GM19240 (cell line): ENCODE measurements at regions not wholly inside any gene's neighbourhood (a gene's known extent, or its start where the extent isn't known, plus 50 kb on each side); places are given as distances from the start of the nearest gene placed in this dataset.
"Not testable (repeated sequence)": the region's sequence is repeated elsewhere in the genome, so short reads cannot be mapped to it uniquely, and the experiment has no call there.

Experiments used
- DNase-seq: peaks from one replicate; pipeline ENCODE4 v3.0.0; 2011; ENCODE audit warnings: low spot score; ENCODE audit not compliant: insufficient read length

DNA sequence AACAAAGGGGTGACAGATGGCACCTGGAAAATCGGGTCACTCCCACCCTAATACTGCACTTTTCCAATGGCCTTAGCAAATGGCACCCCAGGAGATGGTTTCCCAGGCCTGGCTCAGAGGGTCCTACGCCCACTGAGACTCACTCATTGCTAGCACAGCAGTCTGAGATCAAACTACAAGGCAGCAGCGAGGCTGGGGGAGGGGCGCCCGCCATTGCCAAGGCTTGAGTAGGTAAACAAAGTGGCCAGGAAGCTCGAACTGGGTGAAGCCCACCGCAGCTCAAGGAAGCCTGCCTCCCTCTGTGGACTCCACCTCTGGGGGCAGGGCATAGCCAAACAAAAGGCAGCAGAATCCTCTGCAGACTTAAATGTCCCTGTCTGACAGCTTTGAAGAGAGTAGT is 467.2 kb downstream of the EPHA7 start:
- not testable (repeated sequence) for DNase-seq

- no peak for DNase-seq
These were observed 473.6 kb downstream of the EPHA7 start for GRCh38 chr6:92945799-92946198.

DNA sequence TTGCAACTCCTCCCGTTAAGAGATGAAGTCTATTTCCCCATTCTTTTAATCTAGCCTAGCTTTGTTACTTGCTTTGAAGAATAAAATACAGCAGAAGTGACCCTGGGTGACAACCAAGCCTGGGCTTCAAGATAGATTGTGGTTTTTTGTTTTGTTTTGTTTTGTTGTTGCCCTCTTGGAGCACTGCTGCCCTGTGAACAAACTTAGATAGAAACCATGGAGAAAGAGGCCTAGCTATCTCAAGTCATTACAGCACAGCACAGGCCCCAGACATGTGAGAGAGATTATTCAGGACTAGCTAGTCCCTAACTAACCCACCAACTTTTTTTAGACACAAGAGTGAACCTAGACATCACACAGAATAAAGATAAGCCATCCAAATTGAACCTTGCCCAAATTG is 475.2 kb downstream of the EPHA7 start:
- no peak for DNase-seq

DNA sequence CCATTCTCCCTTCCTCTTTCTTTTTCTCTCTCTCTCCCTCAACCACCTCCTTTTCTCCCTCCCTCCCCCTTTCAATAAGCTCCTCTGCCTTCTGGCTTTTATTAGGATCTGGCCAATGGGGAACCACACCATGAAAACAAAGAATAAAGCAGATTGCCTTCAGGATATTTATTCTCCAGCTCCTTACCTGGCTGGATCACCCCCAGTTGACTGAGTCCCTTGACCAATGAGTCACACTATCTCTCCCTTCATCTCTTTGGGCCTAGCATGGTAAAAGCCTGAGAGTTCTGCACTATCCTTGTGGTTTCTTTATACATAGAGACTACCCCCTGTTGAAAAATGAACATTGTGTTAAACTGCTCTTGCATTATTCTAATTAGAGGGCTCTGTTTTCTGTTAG is 476.8 kb downstream of the EPHA7 start:
- DNase-seq = no peak

GRCh38 chr6:92934625-92935024 is 484.7 kb downstream of the EPHA7 start:
- DNase-seq = no peak

DNA sequence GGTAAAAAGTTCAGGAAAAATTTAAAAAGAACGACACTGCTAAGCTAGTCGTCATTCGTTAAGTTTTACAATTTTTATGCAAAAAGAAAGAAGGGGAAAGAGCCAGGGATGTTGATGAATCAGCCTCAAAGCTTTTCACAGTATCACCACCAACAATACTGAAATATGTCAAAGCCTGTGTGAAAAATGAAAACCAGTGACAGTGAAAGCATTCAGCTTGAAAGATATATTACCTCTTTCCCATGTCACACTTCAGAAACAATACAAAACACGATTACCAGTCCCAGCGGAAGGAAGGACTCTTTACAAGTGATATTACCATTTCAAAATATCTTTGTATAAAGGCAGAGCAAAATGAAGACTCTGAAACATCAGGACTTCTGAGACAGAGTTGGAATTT is 489.2 kb downstream of the EPHA7 start:
- no peak for DNase-seq

- no peak for DNase-seq
These were observed 497.0 kb downstream of the EPHA7 start for GRCh38 chr6:92922216-92922806.

DNA sequence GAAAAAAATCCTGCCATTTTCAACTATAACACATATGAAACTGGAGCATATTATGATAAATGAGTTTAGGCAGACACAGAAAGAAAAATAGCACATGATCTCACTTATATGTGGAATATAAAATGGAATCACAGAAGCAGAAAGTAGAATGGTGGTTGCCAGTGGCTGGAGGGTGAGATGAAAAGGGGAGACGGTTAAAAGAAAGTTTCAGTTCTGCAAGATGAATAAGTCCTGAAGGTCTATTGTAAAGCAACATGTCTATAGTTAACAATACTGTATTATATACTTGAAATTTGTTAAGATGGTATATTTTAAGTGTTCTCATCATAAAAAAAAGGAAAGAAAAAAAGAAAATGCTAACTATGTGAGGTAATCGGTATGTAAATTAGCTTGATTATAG is 503.9 kb downstream of the EPHA7 start:
- DNase-seq = no peak

DNA sequence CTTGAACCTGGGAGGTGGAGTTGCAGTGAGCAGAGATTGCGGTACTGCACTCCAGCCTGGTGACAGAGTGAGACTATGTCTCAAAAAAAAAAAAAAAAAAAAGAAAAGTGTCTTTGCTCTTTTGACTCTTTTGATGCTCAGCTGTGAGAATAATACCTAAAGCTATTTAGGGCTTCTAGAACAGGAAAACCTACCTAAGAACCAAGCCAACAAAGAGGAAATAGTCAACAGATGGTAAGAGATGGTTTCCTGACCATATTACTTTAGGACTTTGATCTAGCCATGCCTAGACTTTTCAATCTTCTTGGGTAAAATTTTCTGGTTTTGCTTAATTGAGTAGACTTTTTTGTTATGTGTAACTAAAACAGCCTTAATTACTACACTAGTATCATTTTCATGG is 508.1 kb downstream of the EPHA7 start:
- no peak for DNase-seq

- DNase-seq = no peak
These were observed 508.7 kb downstream of the EPHA7 start for GRCh38 chr6:92910646-92911045.

GRCh38 chr6:92906385-92906784 is 513.0 kb downstream of the EPHA7 start:
- no peak for DNase-seq

- no peak for DNase-seq
These were observed 525.6 kb downstream of the EPHA7 start for GRCh38 chr6:92893741-92894140.

GRCh38 chr6:92892626-92893170 is 526.7 kb downstream of the EPHA7 start:
- no peak for DNase-seq

DNA sequence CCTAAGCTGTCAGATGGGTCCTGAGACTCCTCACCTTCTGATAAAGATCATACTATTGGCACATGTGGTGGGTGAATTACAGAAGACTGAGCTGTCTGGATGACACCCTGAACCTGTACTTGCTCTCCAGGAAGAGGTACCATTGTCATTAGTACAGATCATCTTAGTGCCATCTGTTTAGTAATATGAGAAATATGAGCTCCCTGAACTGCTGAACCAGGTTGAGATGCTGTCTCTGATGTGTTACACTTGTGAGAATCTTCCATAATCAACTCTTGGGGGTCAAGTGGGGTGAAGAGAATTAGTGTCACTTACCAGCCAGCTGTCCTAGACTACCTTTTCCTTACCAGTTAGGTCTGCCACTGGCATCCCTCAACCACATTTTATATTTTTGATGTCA is 531.0 kb downstream of the EPHA7 start:
- DNase-seq = no peak

DNA sequence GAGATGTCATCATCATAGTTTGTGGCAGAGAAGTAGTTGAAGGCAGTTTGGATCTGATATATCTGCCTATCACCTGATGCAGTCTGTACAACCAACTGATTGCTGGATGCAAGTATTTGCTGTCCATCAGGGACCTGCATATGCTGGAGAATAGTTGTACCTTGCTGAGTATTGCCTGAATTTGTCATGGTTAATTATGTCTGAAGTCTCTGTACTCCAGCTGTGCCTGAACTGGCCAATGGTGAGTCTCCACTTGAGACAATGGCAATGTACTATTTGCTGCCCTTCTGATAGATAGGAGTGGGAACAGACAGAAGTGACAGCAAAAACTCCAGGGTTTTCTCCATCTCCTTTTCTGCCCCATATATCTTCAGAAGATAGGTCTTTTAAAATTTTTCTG is 531.5 kb downstream of the EPHA7 start:
- DNase-seq = no peak

DNA sequence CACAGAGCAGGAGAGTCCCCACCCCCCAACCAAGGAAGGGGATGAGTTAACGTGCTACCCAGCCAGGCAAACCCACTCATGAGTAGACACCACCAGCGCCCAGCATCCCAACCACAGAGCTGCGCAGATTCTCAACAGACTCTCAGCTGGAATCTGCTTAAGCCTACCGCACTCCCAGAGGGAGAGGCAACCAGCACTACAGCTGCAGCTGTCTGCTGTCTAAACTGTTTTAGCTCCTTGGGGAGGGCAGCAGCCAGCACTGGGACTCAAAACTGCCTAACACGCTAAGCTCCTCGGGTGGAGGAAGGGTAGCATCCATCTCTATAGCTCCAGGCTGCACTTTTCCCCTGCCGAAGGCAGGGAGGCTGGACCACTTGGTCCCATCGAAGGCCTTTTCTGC is 539.8 kb downstream of the EPHA7 start:
- no peak for DNase-seq

DNA sequence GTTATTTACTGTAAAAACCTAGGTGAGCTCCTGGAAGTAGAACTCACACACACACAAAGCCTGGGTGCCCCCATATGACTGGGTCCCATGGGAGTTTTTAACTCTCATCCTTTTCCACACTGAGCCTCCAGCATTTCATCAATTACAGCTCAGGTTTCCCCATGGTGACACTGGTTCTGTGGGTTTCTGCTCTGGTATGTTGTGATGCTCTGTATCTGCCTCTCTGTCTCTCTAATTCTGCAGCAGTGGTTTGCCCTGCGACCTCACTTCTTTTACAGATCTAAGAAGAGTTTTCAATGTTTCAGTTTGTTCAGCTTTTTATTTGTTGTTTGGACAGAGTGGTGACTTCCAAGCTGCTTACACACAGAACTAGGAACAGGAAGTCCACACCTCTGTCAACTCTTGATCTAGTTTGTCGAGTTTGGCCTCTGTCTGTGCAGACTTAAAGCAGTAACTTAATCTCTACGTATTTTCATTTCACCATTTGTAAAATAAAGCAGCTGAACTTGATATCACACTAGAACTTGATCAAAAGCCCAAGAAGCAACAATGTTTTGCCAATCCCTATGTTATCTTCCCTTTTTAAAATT is 554.3 kb downstream of the EPHA7 start:
- DNase-seq = no peak

DNA sequence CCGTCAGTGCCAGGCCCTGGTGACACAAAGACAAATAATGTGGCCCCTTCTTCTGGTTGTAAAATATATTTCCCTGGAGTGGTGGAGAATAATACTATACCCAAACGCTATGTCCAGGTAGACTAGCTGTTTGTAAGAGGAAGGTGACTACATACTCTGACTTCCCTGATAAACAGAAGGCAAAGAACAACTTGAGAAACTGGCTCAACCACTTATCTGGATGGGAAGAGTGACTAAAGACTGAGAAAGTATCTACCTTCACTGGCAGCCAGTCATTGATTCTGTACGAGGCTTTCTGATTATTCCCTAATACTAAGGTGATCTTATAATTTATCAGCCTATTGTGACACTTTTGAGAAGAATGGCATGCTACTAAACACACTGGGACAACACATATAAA is 569.7 kb downstream of the EPHA7 start:
- DNase-seq = no peak

- DNase-seq = no peak
These were observed 570.5 kb downstream of the EPHA7 start for GRCh38 chr6:92848901-92849300.

DNA sequence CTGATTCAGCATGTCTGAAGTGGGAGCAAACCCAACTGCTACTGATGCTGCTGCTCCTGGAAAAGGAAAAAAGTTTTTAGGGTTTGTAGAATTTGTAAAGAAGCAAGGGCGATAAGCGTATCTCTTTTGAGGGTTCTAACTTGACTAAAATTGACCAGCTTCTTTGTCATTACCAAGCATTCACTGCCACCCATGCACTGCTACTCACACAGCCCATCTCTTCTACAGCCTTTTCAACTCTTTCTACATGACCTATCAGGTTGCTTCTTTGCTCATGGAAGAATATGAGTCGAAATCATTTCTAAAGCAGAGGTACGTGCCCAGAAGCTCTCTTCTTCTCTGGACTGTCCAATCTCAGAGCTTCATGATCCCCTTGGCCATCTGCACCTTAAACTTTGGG is 570.9 kb downstream of the EPHA7 start:
- DNase-seq = no peak

- no peak for DNase-seq
These were observed 571.4 kb downstream of the EPHA7 start for GRCh38 chr6:92847988-92848387.

- DNase-seq = no peak
These were observed 579.0 kb downstream of the EPHA7 start for GRCh38 chr6:92840246-92840930.

DNA sequence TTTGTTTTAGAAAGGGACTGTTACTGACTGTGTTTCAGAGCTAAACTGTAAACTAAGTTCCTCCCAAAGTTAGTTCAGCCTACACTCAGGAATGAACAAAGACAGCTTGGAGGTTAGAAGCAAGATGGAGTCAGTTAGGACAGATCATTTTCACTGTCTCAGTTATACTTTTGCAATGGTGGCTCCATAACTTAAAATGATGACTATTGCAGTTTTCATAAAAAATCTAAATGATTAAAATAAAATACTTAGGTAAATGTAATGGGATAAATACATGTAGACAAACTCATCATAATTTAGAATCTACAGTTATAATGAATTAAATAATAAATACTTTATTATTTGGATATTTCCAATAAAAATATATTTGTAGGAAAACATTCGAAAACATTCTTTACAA is 590.6 kb downstream of the EPHA7 start:
- DNase-seq = no peak
